NK-92 treated with Interleukin-12 subunit alpha and Interleukin-12 subunit beta, amount 100 ng/mL, for 24 hours (cell line): ENCODE measurements at regions not wholly inside any gene's neighbourhood (a gene's known extent, or its start where the extent isn't known, plus 50 kb on each side); places are given as distances from the start of the nearest gene placed in this dataset.

Experiments
- DNase-seq: peaks from one replicate; lab custom pipeline; 2025; lab: John Stamatoyannopoulos, UW

DNA sequence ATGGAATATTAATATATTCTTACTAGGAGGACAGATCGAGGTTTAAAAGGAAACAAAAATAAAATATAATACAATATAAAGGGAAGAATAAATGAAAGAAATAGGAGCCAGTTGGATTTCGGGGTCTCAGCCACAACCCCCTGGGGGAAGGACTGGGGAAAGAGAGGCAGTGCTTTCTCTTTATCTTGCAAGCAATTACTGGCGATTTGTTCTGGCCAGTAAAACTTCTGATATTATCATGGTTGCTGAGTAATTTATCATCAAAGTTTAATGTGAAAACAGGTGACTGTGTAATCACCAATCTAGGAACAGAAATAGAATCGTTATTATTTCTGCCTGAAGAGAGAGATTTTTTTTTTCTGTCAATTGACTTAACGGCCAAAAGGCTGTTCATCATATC lies 917.7 kb upstream of the CELF4 start:
- DNase-seq = no peak

DNA sequence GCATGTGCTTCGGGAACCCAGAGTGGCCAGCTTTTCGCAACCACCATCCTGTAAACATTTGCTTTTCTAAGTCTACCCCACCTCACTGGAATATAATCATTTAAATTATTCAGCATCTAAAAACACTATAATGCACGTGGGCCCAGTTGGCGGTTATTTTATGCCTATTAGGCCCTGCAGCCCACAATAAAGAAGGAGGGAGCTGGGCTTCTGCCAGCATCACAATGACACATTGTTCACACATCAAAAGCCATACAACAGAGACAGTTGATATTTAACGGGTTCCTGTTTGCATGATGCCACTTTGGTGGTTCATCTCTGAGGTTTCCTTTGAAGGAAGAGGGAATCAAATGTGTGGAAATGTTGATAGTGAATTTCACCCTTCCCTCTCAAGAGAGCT lies 916.0 kb upstream of the CELF4 start:
- DNase-seq = no peak

DNA sequence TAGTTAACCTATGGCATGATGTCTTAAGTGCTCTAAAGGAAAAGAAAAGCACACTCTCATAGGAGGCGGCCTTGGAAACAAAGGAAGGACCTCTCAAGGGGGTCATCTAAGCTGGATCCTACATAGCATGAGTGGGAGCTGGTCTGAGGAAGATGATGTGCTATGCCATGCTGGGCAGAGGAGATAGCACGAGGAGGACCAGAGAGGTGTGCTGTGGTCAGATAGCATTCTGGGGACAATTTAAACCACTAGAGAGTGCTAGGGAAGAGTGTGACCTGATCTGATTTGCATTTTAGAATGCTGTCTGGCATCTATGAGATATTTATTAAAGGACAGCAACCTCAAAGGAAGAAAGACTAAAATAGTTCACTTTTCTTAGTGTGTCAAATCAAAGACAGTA lies 910.1 kb upstream of the CELF4 start:
- no peak for DNase-seq

DNA sequence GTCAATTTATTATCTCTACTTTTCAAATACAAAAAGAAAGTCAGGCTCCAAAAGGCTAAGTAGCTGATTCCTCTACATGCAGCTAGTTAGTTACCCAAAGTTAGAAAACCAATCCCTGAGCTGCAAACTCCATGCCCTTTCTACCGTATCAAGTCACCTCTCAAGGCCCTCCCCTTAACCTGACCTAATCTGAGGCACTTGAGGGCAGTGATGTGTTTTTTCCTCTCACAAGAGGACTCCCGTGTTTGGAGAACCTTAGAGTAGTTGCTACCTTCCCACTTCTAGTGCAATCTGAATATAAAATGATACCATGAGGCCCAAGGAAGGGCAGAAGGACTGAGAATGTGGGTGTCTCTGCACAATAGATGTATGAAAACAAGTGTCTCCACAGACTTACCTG lies 907.9 kb upstream of the CELF4 start:
- no peak for DNase-seq

DNA sequence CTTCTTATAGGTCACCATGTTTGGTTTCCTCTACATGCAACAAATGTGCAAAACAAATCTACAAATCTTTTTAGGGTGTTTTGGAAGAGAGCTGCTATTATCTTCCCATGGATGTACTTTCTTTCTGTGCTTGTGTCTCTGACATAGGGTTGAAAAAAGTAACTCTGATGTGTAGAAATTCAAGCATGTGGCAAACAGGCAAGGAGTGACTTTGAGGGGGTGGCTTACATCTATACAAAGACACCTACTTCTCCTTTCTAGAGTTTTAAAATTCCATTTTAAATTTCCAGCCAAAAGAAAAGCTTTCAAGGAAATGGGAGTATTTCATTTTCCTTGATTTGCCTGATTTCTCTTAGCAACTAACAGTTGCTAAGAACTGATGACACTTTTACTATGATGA lies 904.8 kb upstream of the CELF4 start:
- DNase-seq = no peak

DNA sequence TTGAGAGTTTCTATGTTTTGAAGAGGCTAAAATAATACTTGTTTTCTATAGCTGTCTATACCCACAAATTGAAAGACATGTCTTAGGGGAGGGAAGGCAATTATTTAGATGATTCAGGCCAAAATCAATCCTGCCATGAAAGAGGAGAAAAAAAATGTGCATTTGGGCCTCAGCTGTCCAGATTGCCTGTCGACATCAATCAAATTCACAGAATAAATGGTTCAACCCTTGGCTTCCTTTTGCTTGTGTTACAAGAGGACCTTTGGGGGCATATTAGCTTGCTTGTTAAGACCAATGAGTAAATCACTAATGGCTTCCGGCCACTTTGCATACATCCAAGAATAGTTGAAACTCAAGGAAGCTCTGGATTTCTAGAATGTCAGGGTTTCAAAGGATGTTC lies 900.8 kb upstream of the CELF4 start:
- DNase-seq = no peak

DNA sequence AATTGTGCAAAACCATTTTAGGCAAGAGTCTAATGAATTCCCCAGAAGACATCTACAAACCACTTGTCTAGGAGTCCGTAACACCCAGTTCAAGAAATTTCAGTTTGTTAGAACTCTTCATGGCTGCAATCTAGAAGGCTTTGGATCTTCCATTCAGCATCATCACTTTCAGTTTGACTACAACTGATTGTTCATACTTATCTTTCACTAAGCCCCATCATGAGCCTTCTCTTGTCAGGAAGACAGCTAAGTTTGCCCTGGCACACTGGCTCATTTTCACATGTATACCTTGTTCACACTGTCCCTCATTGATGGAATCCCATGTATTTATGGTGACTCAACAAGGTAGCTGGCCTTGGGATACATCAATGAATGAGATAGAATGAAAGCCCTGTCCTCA lies 898.4 kb upstream of the CELF4 start:
- DNase-seq = no peak

DNA sequence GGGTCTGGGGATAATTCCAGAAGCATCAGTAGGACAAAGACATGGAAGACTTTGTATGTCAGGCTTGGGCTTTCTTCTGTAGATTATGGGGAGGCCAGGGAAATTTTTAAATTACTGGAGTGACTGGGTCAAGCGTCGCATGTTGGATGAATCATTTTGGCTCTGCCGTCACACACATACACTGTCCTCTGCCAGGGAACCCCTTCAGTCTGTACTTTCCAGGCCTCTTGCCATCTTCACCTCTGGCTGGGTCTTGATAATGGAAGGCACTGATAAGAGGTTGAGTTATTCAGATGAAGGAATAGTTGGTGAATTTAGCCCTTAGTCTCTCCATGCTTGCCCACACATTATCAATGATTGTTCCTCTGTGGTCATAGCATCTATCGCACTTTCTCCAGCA lies 895.1 kb upstream of the CELF4 start:
- DNase-seq = no peak

DNA sequence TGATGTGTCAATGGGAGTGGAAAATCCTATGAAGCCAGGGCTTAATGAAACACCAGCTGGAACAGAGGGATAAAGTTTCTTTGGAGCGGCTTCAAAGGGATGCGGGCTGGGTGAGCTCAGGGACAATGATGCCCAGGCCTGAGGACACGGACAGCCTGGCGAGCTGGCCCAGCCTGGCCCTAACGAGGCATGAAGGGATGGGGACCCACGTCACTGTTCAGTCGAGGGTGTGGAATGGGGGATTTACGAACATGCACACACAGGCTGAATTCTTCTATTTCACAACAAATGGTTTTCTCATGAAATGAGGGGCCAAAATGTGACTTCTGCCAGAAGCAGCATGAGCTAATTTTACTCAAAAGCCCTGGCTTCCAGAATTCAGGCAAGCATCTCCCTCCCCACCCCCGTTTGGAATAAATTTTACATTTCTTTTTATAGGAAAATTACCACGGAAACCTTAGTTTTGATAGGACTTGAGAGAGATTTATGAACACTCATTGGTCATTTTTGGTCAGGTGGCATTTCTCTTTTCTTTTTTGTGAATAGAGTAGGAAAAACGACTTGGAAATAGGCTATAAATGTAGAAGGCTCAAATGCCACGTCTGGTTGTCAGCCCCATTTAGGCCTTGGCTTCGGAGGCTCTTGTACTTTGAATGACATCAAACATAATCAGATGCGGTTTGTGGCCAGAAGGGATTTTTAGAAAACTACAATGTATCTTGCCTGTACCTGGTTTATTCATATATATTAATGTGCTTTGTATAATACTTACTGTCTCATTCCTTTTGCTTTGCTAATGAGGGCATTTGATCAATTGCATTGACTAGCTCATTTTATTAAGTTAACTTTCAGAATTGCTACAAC lies 893.8 kb upstream of the CELF4 start:
- DNase-seq = no peak

DNA sequence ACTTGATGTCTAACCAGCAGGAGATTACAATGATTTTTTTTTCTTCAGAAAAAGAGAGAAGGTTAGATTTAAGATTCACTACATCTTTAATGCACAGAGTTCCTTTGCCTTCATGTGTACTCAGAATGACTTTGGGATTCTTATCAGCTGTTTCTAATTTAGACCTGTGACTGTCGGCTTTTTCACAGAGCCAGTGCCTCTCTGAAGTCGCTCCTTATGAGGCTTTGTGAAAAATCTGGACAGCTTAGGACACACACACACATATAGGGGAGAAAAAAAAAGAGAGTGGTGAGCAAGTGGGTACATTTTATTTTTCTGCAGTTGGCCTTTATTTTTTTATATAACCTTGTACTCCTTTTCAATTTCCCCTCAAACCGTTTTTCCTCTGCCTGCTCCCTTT lies 893.1 kb upstream of the CELF4 start:
- DNase-seq = no peak

DNA sequence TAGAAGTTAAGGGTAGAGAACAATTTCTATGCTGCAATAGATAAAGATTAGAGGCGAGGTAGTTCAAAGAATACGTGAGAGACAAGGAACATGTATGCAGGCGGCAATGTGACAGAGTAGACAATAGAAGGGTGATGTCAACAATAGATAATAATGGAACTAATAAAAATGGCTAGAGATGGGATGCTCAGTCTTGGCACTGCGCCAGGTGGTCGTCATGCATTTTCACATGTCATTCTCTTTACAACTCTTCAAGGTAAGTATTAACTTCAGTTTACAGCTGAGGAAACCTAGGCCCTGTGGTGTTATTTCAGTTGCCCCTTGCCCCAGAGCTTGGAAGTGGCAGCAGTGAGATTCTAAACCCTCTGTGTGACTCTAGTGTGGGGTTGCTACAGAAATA lies 890.7 kb upstream of the CELF4 start:
- no peak for DNase-seq

DNA sequence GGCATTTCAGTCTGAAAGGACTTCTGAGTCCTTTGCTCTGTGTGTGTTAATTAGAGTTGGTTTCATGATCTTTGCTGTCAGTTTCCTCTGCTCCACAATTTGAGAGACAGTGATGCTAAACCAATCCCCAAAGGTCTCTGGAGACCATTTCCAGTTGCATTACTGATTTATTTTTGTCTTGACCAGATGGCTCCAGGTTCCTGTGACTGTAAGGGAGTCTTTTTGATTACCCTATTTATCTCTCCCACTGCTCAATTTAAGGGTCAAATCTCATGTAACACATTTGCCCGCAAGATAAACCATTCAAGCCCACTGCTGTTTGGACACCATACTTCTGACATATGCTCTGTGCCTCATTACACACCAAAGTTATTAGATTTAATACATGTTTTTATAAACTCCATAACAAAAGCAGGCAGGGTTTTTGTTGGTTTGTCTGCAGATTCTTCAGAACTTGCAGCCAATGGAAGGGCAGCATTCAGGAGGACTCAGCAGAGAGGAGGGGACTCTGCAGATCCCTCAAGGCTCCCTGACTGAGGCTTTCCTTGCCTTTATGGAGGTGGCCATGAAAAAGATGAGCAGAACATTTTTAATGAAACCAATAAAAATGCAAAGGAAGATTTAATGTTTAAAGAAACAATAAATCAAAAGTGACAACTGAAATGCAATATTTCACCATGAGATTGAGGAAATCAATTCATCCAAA lies 889.3 kb upstream of the CELF4 start:
- DNase-seq = no peak

DNA sequence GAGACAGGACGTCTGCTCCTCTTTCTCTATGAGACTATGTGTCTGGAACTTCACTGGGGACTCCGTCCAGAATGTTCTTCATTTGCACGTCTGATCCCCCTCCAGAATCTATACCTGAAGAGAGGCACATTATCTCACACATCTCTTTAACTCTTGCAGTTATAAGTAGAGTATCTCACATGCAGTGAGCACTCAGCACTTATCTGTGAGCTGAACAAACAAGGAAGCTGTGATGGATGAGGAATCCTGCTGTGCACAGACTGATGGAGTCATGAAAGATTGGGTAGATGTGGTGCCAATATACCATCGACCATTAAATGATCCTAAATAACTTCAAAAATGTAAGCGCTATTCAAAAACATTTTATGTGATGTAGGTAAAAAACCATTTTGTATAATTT lies 888.3 kb upstream of the CELF4 start:
- DNase-seq = no peak

DNA sequence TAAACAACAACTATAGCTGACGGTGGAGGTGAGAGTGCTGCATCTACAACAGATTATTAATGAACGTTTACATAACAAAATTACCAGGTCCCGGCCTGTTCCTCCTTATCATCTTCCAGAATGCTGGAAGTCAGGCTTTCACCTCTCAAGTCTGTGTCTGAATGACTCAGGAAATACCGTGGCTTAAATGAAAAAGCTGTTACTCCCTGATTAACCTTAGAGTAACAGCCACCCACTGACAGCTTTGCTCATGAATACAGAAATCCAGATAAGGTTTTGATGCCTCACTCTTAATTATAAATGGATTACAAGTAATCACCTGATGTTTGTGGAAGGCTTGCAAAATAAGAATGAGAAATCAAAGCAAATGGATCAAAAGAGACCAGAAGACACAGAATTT lies 885.3 kb upstream of the CELF4 start:
- DNase-seq = no peak

DNA sequence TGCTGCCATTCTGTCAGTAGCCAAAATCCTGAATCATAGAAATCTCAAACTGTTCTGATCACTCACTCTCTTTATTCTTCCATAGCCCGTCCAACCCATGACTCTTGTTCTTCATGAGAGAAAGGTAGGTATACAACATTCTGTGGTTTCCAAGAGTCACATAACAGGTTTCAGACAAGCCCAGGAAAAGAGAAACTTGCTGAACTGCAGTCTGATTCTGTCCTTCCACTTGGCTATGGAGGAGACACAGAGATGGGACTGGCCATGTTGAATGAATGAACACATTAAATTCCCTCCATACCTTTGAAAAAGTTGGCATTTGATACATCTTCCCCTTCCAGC lies 880.2 kb upstream of the CELF4 start:
- no peak for DNase-seq

DNA sequence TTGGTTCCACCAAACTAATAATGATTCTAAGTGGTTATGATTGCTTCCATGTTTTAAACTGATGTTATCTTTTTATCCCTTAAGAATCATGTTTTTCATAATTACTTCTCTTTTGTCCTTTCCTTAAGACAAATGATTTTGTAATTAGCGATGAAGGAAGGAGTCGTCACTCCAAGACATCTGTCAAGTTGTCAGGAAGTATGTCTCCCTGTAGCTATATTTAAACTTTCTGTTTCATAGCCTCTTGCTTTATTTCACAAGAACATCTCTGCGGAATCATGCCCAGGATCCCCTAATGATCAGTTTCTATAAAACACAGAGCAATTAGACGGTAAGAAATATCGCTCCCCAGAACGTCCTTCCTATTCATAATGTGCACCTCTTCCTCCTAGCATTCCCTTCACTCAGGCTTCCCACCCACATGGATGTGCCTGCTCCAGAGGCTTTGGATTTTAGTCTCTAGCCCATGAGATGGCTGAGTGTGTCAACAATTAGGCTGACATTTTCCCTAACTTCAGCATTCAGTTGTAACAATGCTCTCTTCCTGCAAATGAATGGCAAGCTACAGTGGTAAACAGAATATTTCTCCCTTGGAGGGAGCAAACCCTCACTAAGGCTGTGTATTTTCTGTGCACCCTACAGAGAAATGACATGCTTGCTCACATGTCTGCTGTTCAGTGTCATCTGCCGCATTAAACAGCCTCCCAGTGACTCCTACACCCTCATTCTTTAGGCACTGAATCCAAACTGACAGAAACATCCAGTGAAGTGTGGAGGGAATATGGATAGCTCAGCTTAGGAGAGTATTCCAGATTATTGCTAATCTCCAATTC lies 879.6 kb upstream of the CELF4 start:
- DNase-seq = no peak

DNA sequence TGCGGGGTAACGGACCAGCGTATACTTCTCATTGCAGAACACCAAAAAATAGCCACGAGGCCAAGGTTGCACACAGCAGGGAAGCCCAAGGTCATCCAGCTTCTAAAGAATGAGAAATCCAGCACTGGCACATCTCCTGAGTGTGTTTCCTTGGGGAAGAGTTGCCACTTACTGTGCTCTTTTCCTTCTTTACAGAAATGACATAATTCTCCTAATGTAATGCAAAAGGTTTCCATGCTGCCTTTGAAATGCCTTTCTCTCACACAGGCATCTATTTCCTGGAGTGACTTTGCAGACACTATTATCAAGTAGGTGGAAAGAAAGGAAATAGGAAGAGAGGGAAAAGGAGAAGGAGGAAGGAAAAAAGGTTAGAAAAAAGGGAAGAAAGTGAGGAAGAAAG lies 862.1 kb upstream of the CELF4 start:
- DNase-seq = no peak

DNA sequence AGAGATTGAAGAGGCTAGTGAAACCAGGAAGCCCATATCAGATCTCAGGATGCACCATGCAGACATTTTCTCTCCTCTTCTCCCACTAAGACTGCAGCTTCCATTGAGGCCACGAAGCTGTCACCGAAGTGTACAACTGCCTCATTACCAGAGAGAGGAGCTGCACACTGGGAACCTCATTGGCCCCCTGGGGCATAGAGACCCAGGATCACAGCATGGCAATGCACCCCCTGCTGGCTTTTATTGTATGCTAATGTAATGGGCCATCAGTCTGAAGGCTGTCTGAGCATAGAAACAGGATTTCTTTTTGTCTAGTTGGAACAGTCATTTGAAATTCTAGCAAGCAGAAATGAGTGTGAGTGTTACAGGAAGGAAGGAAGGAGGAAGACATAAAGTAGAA lies 861.6 kb upstream of the CELF4 start:
- DNase-seq = no peak

DNA sequence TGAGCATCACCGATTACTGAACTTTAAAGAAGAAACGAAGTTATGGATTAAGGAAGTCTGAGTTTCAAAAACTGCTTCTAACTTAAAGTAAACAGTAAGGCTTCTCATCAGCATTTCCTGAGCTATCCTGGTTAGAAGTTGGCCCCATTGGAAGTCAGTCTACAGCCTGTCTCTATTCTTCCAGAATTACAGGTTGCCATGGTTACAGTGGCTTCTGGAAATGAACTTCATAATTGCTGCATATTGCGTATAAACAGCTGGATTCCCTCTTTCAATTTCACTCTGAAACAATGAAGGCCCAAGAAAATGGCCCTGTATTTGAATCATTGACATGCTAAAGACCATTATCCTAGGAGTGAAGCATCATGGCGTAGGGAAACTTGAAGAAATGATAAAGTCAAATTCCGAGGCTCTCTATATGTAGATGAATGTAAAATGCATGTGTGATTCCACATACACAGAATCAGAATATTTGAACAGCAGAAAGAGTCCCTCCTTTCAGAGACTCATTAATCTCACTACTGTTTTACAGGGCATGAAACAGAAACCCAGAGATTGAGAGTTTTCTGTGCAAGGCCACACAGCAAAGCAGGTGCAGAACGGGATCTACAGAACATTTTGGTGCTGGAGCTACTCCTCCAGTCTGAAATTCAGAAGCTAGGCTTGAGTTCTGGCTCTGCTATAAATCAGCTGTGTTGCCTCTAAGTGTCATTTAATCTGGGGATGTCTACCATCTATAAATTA lies 856.4 kb upstream of the CELF4 start:
- DNase-seq = no peak

DNA sequence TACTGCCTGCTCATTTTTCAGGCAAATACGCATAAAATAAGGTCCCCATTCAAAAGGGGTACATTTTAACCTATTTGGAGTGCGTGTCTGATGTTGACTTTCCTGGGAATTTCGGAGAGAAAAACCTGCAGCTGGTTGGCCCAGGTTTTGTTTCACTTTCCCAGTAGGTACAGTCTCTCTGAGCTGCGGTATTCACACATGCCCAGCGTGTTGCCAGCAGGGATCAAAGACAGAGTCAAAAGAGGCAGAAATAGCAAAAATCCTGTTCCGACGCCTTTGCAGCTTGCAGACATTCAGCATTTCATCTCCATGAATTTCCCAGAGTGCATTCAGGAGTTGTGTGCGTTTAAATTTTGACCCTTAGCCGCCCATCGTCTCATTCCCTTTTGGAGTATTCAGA lies 855.4 kb upstream of the CELF4 start:
- no peak for DNase-seq

DNA sequence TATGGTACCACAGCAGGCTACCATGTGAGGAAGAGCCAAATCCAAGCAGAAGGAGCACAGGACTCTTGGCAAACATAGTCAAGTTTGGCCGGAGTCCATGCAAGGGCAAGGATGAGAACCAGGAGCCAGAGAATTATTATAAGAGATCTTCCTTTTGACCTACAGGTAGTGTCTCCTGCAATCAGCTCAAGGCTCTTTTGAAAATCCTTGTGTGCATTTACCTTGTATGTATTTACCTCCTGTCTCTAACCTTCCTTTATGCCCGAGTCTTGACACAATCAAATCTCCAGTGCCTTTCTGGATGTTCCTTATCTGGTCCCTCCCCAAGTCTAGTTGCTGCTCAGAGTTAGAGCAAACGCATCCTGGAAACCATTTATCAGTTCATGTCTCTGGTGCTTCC lies 855.0 kb upstream of the CELF4 start:
- no peak for DNase-seq

DNA sequence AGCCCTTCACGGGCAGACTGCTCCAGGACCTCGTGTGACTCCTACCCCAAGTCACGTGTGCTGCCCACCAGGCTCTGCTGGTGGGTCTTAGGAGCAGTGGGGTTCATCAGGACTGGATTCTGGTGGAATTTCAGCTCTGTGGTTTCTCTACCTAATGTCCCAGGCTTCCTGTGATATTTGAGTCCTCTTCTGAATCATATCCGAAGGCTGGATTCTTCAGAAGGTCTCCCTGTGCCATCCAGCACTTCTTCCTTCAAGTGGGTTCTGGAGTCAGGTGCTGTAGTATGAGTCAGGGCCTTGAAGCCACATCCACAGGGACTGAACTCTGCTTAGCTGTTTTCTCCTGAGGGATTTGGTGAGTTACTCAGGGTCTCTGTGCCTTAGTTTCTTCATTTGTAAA lies 850.2 kb upstream of the CELF4 start:
- no peak for DNase-seq
